GM12891 (cell line): ENCODE measurements at regions not wholly inside any gene's neighbourhood (a gene's known extent, or its start where the extent isn't known, plus 50 kb on each side); places are given as distances from the start of the nearest gene placed in this dataset.

ENCODE experiments used
- PAX5 ChIP-seq: IDR thresholded peaks from 2 replicates; pipeline ENCODE4 v1.6.1; 2011; ENCODE audit warnings: low read length, moderate library complexity, mild to moderate bottlenecking; ENCODE audit not compliant: insufficient read depth, severe bottlenecking
- POLR2A ChIP-seq: IDR thresholded peaks from 2 replicates; pipeline ENCODE4 v1.6.1; 2011; ENCODE audit warnings: low read depth, low read length, control low read depth
- POLR2AphosphoS5 ChIP-seq: IDR thresholded peaks from 2 replicates; pipeline ENCODE4 v1.6.1; 2011; ENCODE audit warnings: low read depth, low read length, control low read depth
- POU2F2 ChIP-seq: IDR thresholded peaks from 2 replicates; pipeline ENCODE4 v1.6.1; 2011; ENCODE audit warnings: low read depth, mild to moderate bottlenecking, control low read depth, low read length, moderate library complexity
- SPI1 ChIP-seq: IDR thresholded peaks from 2 replicates; pipeline ENCODE4 v1.6.1; 2011; ENCODE audit warnings: low read depth, low read length, control low read depth
- TAF1 ChIP-seq: IDR thresholded peaks from 2 replicates; pipeline ENCODE4 v1.6.1; 2011; ENCODE audit warnings: low read depth, low read length, control low read depth

DNA sequence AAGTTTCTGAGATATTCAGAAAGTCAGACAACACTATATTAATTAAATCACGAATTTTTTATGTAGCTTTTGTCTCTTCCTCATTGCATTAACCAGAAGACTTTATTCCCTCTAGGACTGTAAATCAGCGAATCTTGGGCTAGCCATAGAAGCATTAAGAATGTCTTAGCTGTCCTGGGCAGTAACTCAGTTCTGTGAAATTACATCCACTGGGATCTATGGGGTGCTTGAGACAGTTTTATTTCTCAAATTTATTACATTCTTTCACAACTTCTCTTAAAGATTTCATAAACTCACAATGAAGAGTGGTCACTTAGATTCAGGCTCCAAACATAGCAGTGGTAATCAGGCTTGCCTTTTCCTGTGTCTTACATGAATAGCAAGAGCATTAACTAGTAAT lies 1153.4 kb downstream of the CDH8 start:
- TF ChIP-seq TAF1, result no peak
- TF ChIP-seq POLR2AphosphoS5, result no peak
- no peak for TF ChIP-seq POLR2A
- TF ChIP-seq SPI1, result no peak
- TF ChIP-seq POU2F2, result no peak
- no peak for TF ChIP-seq PAX5
